OCI-LY7 (cell line): ENCODE measurements at regions not wholly inside any gene's neighbourhood (a gene's known extent, or its start where the extent isn't known, plus 50 kb on each side); places are given as distances from the start of the nearest gene placed in this dataset.

Experiments
- BruUV-seq: library from RNA; stranded (reverse); fragments of 400-500 nt; replicated peaks from 2 replicates; lab custom pipeline; 2021; lab: Mats Ljungman, UMichigan
- CTCF ChIA-PET: fragments of 300-600 bp; sonication (Branson Sonifier 250); formaldehyde crosslinking; loops from one replicate; lab custom pipeline; 2022; ENCODE audit warnings: antibody characterized with exemption; ENCODE audit not compliant: unreplicated experiment; lab: Charles Lee
- POLR2A ChIA-PET: fragments of 300-600 bp; sonication (Branson Sonifier 250); formaldehyde crosslinking; loops from one replicate; lab custom pipeline; 2022; ENCODE audit warnings: antibody characterized with exemption; lab: Charles Lee
- DNase-seq: peaks from one replicate; pipeline ENCODE4 v3.0.0-alpha.2; 2015; ENCODE audit warnings: low spot score
- H2AFZ ChIP-seq: fragments of 200-600 bp; sonication (generic), shearing (Covaris generic); 2 replicates; pipeline ENCODE4 v1.6.1; 2014; ENCODE audit warnings: mild to moderate bottlenecking, antibody characterized with exemption, low read length, moderate library complexity
- H3K27ac ChIP-seq: fragments of 200-600 bp; sonication (generic); 2 replicates; pipeline ENCODE4 v1.5.1; 2014; ENCODE audit warnings: mixed run types, low read depth, mild to moderate bottlenecking, moderate library complexity, low read length, inconsistent platforms; ENCODE audit not compliant: poor library complexity, severe bottlenecking
- H3K36me3 ChIP-seq: fragments of 200-600 bp; sonication (generic); 2 replicates; pipeline ENCODE4 v1.6.1; 2014; ENCODE audit warnings: mild to moderate bottlenecking, antibody characterized with exemption, low read length, moderate library complexity, mixed read lengths; ENCODE audit not compliant: insufficient read depth
- H3K4me1 ChIP-seq: fragments of 200-600 bp; sonication (generic); 2 replicates; pipeline ENCODE4 v1.5.1; 2014; ENCODE audit warnings: mild to moderate bottlenecking, low read length; ENCODE audit not compliant: insufficient read depth, poor library complexity, severe bottlenecking
- H3K4me2 ChIP-seq: fragments of 200-600 bp; sonication (generic); 2 replicates; pipeline ENCODE4 v1.6.1; 2014; ENCODE audit warnings: mild to moderate bottlenecking, low read length
- H3K4me3 ChIP-seq: fragments of 200-600 bp; sonication (generic); 2 replicates; pipeline ENCODE4 v1.5.1; 2014; ENCODE audit warnings: mild to moderate bottlenecking, low read depth, low read length; ENCODE audit not compliant: poor library complexity, severe bottlenecking
- H3K79me2 ChIP-seq: fragments of 200-600 bp; sonication (generic); 2 replicates; pipeline ENCODE4 v1.6.1; 2016; ENCODE audit warnings: low read depth, mild to moderate bottlenecking, low read length, moderate library complexity, mixed read lengths; ENCODE audit not compliant: insufficient read depth
- H3K9me2 ChIP-seq: fragments of 200-600 bp; sonication (generic); 2 replicates; pipeline ENCODE4 v1.6.1; 2016; ENCODE audit warnings: mild to moderate bottlenecking, low read length, mixed read lengths; ENCODE audit not compliant: insufficient read depth
- H3K9me3 ChIP-seq: fragments of 200-600 bp; sonication (generic); 2 replicates; pipeline ENCODE4 v1.6.1; 2014; ENCODE audit warnings: mild to moderate bottlenecking, mixed run types, low read length, mixed read lengths
- H4K20me1 ChIP-seq: fragments of 200-600 bp; sonication (generic); 2 replicates; pipeline ENCODE4 v1.6.1; 2014; ENCODE audit warnings: mild to moderate bottlenecking, antibody characterized with exemption, low read length, moderate library complexity, mixed read lengths; ENCODE audit not compliant: insufficient read depth
- CTCF ChIP-seq: fragments of 200-600 bp; sonication (generic); conservative IDR thresholded peaks from 2 replicates; pipeline ENCODE4 v1.5.1; 2014; ENCODE audit warnings: mild to moderate bottlenecking, antibody characterized with exemption, low read length, moderate library complexity, mixed read lengths
- EZH2phosphoT487 ChIP-seq: fragments of 200-600 bp; sonication (generic); IDR thresholded peaks from 2 replicates; pipeline ENCODE4 v1.6.1; 2018; ENCODE audit warnings: low read depth, borderline replicate concordance, mild to moderate bottlenecking, mixed run types, antibody characterized with exemption, low read length, moderate library complexity, mixed read lengths
- intact Hi-C: fragments of 100-400 bp; cut with micrococcal nuclease; formaldehyde crosslinking; loops from one replicate; pipeline ENCODE4 v1.10.0; 2022; ENCODE audit not compliant: unreplicated experiment

GRCh38 chr11:134794192-134794591 lies 382.1 kb upstream of the B3GAT1 start:
- Histone ChIP-seq H3K27ac (no peak overlapping the region), H3K4me1 (no peaks in the 10 kb centered on the region), H2AFZ (no peak overlapping the region), H4K20me1 (no peaks in the 10 kb centered on the region), H3K9me3 (no peaks in the 10 kb centered on the region), H3K36me3 (no peaks in the 10 kb centered on the region), H3K79me2 (no peaks in the 10 kb centered on the region), H3K9me2 (no peaks in the 10 kb centered on the region), H3K4me2 (no peak overlapping the region), H3K4me3 (no peak overlapping the region)
- CTCF ChIA-PET = no interaction called here
- DNase-seq = no peak
- POLR2A ChIA-PET = no interaction called here
- intact Hi-C loops = no loop called here
- no peak for TF ChIP-seq CTCF
- TF ChIP-seq EZH2phosphoT487 = no peak
- BruUV-seq = no TSS peak

GRCh38 chr11:134792677-134793076 lies 380.6 kb upstream of the B3GAT1 start:
- CTCF ChIA-PET = no interaction called here
- no TSS peak for BruUV-seq

GRCh38 chr11:134792044-134792443 lies 380.0 kb upstream of the B3GAT1 start:
- intact Hi-C loops = no loop called here
- no peaks in the 10 kb centered on the region for H3K9me3 ChIP-seq
- BruUV-seq = no TSS peak

More at GRCh38 chr11:134792677-134793076, 380.6 kb upstream of the B3GAT1 start:
- H3K4me1 ChIP-seq = no peaks in the 10 kb centered on the region
- H3K4me2 ChIP-seq = no peak overlapping the region
- TF ChIP-seq EZH2phosphoT487 = no peak
- no peak for TF ChIP-seq CTCF
- no peak overlapping the region for H3K27ac ChIP-seq
- no peaks in the 10 kb centered on the region for H3K36me3 ChIP-seq
- DNase-seq = no peak
- H4K20me1 ChIP-seq = no peaks in the 10 kb centered on the region
- H3K9me3 ChIP-seq = no peaks in the 10 kb centered on the region
- no peaks in the 10 kb centered on the region for H3K9me2 ChIP-seq
- no peak overlapping the region for H2AFZ ChIP-seq
- POLR2A ChIA-PET = no interaction called here
- intact Hi-C loops = no loop called here
- H3K4me3 ChIP-seq = no peak overlapping the region
- no peaks in the 10 kb centered on the region for H3K79me2 ChIP-seq

More at GRCh38 chr11:134792044-134792443, 380.0 kb upstream of the B3GAT1 start:
- ChIA-PET CTCF (no interaction called here), POLR2A (no interaction called here)
- DNase-seq = no peak
- H3K4me3 ChIP-seq = no peak overlapping the region
- H2AFZ ChIP-seq = no peak overlapping the region
- H3K79me2 ChIP-seq = no peaks in the 10 kb centered on the region
- H3K4me1 ChIP-seq = no peaks in the 10 kb centered on the region
- H3K4me2 ChIP-seq = no peak overlapping the region
- no peaks in the 10 kb centered on the region for H3K36me3 ChIP-seq
- no peaks in the 10 kb centered on the region for H4K20me1 ChIP-seq
- no peak overlapping the region for H3K27ac ChIP-seq
- H3K9me2 ChIP-seq = no peaks in the 10 kb centered on the region
- no peak for TF ChIP-seq EZH2phosphoT487
- TF ChIP-seq CTCF = no peak
